K562 (cell line): ENCODE measurements at regions not wholly inside any gene's neighbourhood (a gene's known extent, or its start where the extent isn't known, plus 50 kb on each side); places are given as distances from the start of the nearest gene placed in this dataset.

Experiments used
- ATAC-seq: fragments of 200-7000 bp; cut with Tn5 transposase; 3 replicates; pipeline ENCODE4 v1.9.1; 2020; ENCODE audit warnings: moderate library complexity
- BruUV-seq: library from RNA; stranded (reverse); fragments of 400-500 nt; replicated peaks from 2 replicates; lab custom pipeline; 2021; lab: Mats Ljungman, UMichigan
- CTCF ChIA-PET: fragments of 300-600 bp; formaldehyde crosslinking; extraction: SDS; loops from one replicate; lab custom pipeline; 2021; ENCODE audit warnings: low intra/inter-chr PET ratio; lab: Yijun Ruan, JAX
- POLR2A ChIA-PET: fragments of 300-600, 350-650 bp; sonication (Branson Sonifier 250); formaldehyde crosslinking; extraction: SDS; loops from one replicate; lab custom pipeline; 2021; ENCODE audit warnings: antibody characterized with exemption, inconsistent platforms; lab: Yijun Ruan, JAX
- DNase-seq, 4 experiments: peaks; one replicate each; pipeline versions ENCODE4 v3.0.0 to v3.0.0-alpha.2; 2011 to 2018; ENCODE audit warnings: low spot score in 3 of 4, mixed read lengths in 3 of 4; ENCODE audit errors: extremely low read depth in 1 of 4
- FAIRE-seq: peaks from 2 replicates; lab custom pipeline; 2011; peaks lifted over from hg19 to GRCh38; lab: Jason Lieb, UNC
- H2AFZ ChIP-seq: 2 replicates; pipeline ENCODE4 v1.6.0; 2011; ENCODE audit warnings: low read depth, low read length, control low read depth, inconsistent platforms
- H3K27ac ChIP-seq: fragments of 200-600 bp; 3 replicates; pipeline ENCODE4 v1.8.0; 2011; ENCODE audit warnings: low read depth, mild to moderate bottlenecking, control low read depth, inconsistent platforms, low read length, moderate library complexity, mixed read lengths; ENCODE audit errors: extremely low read depth
- H3K27me3 ChIP-seq, 2 experiments: fragments of 300-600 bp in 1 of 2; 2 replicates in 1 of 2; 3 replicates in 1 of 2; pipeline versions ENCODE4 v1.6.0 to v1.8.0; 2011; ENCODE audit warnings: inconsistent platforms in 2 of 2, low read length in 2 of 2, mild to moderate bottlenecking in 1 of 2, mixed read lengths in 1 of 2, moderate library complexity in 1 of 2; ENCODE audit not compliant: control insufficient read depth in 2 of 2, insufficient read depth in 2 of 2
- H3K36me3 ChIP-seq: fragments of 300-600 bp; 3 replicates; pipeline ENCODE4 v1.8.0; 2011; ENCODE audit warnings: mild to moderate bottlenecking, low read length, inconsistent platforms; ENCODE audit not compliant: control insufficient read depth, insufficient read depth
- H3K4me1 ChIP-seq, 2 experiments: fragments of 200-600 bp in 1 of 2; replicated peaks in 1 of 2; 2 replicates in 1 of 2; 3 replicates in 1 of 2; pipeline versions ENCODE4 v1.5.1 to v1.8.0; 2011; ENCODE audit warnings: inconsistent platforms in 2 of 2, low read length in 2 of 2, mild to moderate bottlenecking in 1 of 2, mixed read lengths in 1 of 2, moderate library complexity in 1 of 2; ENCODE audit not compliant: control insufficient read depth in 2 of 2, insufficient read depth in 2 of 2
- H3K4me2 ChIP-seq: 2 replicates; pipeline ENCODE4 v1.6.1; 2011; ENCODE audit warnings: low read length, control low read depth, inconsistent platforms, mixed read lengths; ENCODE audit not compliant: insufficient read depth
- H3K4me3 ChIP-seq: fragments of 200-600 bp; sonication (generic), shearing (Covaris generic); 2 replicates; pipeline ENCODE4 v1.5.1; 2016; ENCODE audit warnings: control low read depth, inconsistent platforms
- H3K79me2 ChIP-seq: fragments of 200-600 bp; 3 replicates; pipeline ENCODE4 v1.8.0; 2011; ENCODE audit warnings: low read length, inconsistent platforms; ENCODE audit not compliant: control insufficient read depth, insufficient read depth
- H3K9ac ChIP-seq, 2 experiments: 2 replicates each; pipeline versions ENCODE4 v1.6.0 to v1.6.1; 2011; ENCODE audit warnings: low read depth in 2 of 2, low read length in 2 of 2, control low read depth in 1 of 2, inconsistent platforms in 1 of 2, mild to moderate bottlenecking in 1 of 2, mixed read lengths in 1 of 2; ENCODE audit not compliant: insufficient read depth in 1 of 2
- H3K9me1 ChIP-seq: one replicate; pipeline ENCODE4 v1.6.0; 2011; ENCODE audit warnings: inconsistent platforms, mild to moderate bottlenecking, low read length, moderate library complexity; ENCODE audit not compliant: control insufficient read depth, insufficient read depth
- H3K9me3 ChIP-seq: replicated peaks from 2 replicates; pipeline ENCODE4 v1.5.1; 2011; ENCODE audit warnings: low read depth, low read length, inconsistent platforms; ENCODE audit not compliant: control insufficient read depth, insufficient read depth
- H4K20me1 ChIP-seq: replicated peaks from 2 replicates; pipeline ENCODE4 v1.6.1; 2011; ENCODE audit warnings: low read length, inconsistent platforms, mixed read lengths; ENCODE audit not compliant: control insufficient read depth, insufficient read depth
- JUN ChIP-seq, 2 experiments: sonication (generic) in 1 of 2; formaldehyde crosslinking in 1 of 2; IDR thresholded peaks; 2 replicates each; pipeline versions ENCODE4 v1.6.1 to v1.8.0; 2012 to 2022; ENCODE audit warnings: borderline replicate concordance in 2 of 2, mild to moderate bottlenecking in 2 of 2, improper control_type of control experiment in 1 of 2, low read depth in 1 of 2, low read length in 1 of 2, missing genetic modification reagents in 1 of 2
- NCOA1 ChIP-seq: fragments of 450-650 bp; IDR thresholded peaks from 2 replicates; pipeline ENCODE4 v1.6.1; 2016; ENCODE audit warnings: low read depth
- NFRKB ChIP-seq: fragments of 450-650 bp; IDR thresholded peaks from 2 replicates; pipeline ENCODE4 v1.6.1; 2016; ENCODE audit warnings: low read depth
- WGBS: fragments of 100-300 bp; shearing (Covaris generic); methylation state at CpG from one replicate; pipeline ENCODE4 v1.1.6; 2016; ENCODE audit warnings: low coverage, mixed read lengths; ENCODE audit not compliant: insufficient coverage; ENCODE audit errors: missing lambda C conversion rate; 5-methylcytosine and 5-hydroxymethylcytosine counted together
- in situ Hi-C: fragments of 300-500 bp; cut with MboI; formaldehyde crosslinking; loops from 4 replicates; pipeline ENCODE4 v1.15.0; 2018; ENCODE audit warnings: inconsistent platforms, mixed read lengths
- intact Hi-C: fragments of 100-400 bp; cut with micrococcal nuclease; formaldehyde crosslinking; loops from 2 replicates; pipeline ENCODE4 v1.14.2; 2022
- TF ChIP-seq, protein P1 (sequence below): sonication (generic); formaldehyde crosslinking; IDR thresholded peaks from 2 replicates; pipeline ENCODE4 v1.8.0; 2023; ENCODE audit warnings: mild to moderate bottlenecking, missing genetic modification reagents

DNA sequence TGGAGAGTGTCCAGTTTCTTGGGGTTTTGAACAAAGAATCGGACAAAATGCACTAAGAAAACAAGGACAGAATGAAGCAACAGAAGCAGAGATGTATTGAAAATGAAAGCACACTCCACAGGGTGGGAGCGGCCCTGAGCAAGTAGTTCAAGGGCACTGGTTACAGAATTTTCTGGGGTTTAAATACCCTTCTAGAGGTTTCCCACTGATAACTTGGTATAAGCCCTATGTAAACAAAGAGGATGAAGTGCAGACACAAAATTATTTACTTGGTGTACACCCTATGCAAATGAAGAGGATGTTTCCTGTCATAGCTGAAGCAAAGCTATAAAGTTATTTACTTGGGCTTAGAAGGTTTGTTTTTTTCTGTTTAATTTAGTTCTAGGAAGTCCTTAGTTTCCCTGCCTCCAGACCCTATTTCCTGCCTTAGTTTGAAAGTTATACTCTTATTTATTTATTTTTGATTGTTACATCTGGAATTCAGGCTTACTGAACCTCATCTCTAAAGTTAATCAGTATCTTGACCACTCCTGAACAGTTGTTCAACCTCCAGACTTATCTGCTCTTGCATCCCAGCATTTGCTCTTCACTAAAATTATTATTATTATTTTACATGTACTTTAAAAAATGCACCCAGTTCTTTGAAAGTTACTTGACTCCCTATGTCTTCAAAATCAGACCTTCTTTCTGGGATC, 193.5 kb downstream of the SPP2 start:
- H3K79me2 ChIP-seq, result no peaks in the 10 kb centered on the region
- H3K4me1 ChIP-seq, result no peaks in the 10 kb centered on the region
- H4K20me1 ChIP-seq, result no peaks in the 10 kb centered on the region
- intact Hi-C loops, result no loop called here
- H3K27ac ChIP-seq, result no peak overlapping the region
- TF ChIP-seq, protein P1, sequence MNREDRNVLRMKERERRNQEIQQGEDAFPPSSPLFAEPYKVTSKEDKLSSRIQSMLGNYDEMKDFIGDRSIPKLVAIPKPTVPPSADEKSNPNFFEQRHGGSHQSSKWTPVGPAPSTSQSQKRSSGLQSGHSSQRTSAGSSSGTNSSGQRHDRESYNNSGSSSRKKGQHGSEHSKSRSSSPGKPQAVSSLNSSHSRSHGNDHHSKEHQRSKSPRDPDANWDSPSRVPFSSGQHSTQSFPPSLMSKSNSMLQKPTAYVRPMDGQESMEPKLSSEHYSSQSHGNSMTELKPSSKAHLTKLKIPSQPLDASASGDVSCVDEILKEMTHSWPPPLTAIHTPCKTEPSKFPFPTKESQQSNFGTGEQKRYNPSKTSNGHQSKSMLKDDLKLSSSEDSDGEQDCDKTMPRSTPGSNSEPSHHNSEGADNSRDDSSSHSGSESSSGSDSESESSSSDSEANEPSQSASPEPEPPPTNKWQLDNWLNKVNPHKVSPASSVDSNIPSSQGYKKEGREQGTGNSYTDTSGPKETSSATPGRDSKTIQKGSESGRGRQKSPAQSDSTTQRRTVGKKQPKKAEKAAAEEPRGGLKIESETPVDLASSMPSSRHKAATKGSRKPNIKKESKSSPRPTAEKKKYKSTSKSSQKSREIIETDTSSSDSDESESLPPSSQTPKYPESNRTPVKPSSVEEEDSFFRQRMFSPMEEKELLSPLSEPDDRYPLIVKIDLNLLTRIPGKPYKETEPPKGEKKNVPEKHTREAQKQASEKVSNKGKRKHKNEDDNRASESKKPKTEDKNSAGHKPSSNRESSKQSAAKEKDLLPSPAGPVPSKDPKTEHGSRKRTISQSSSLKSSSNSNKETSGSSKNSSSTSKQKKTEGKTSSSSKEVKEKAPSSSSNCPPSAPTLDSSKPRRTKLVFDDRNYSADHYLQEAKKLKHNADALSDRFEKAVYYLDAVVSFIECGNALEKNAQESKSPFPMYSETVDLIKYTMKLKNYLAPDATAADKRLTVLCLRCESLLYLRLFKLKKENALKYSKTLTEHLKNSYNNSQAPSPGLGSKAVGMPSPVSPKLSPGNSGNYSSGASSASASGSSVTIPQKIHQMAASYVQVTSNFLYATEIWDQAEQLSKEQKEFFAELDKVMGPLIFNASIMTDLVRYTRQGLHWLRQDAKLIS (CRISPR knock-in tag), result no peak
- TF ChIP-seq NCOA1 (no peak), NFRKB (no peak), JUN (IDR thresholded peaks at IDR 0.05; ENCODE audit: borderline replicate concordance, low read depth, low read length) (no peak), JUN (CRISPR knock-in tag; IDR thresholded peaks at IDR 0.05; ENCODE audit: borderline replicate concordance) (no peak)
- no TSS peak for BruUV-seq
- H3K36me3 ChIP-seq, result no peaks in the 10 kb centered on the region
- ChIA-PET CTCF (no interaction called here), POLR2A (no interaction called here)
- no peak for ATAC-seq
- FAIRE-seq, result no peak
- no peak overlapping the region for H3K9ac ChIP-seq
- no peak overlapping the region for H3K4me2 ChIP-seq
- H3K9me3 ChIP-seq, result no peaks in the 10 kb centered on the region
- H3K27me3 ChIP-seq, result no peaks in the 10 kb centered on the region
- H3K4me3 ChIP-seq, result no peak overlapping the region
- in situ Hi-C loops, result no loop called here
- no peaks in the 10 kb centered on the region for H3K9me1 ChIP-seq
- DNase-seq, result no peak
- no peak overlapping the region for H2AFZ ChIP-seq
- 0% methylated on average over 2 of the region's 2 CpGs for WGBS
